Adrenal gland (tissue), 5 donors: ENCODE measurements at regions not wholly inside any gene's neighbourhood (a gene's known extent, or its start where the extent isn't known, plus 50 kb on each side); places are given as distances from the start of the nearest gene placed in this dataset.

Source experiments
- POLR2A ChIP-seq, 2 donors: fragments of 450-650 bp; IDR thresholded peaks; one replicate each; pipeline ENCODE4 v1.6.1; 2017; ENCODE audit warnings: antibody characterized with exemption in 2 of 2, mild to moderate bottlenecking in 2 of 2, moderate library complexity in 1 of 2
- TF ChIP-seq, protein P1 (sequence below), 6 experiments: fragments of 450-650 bp in 4 of 6; fragments of 200-600 bp in 2 of 6; sonication (generic) in 1 of 6; IDR thresholded peaks; 1 replicate in 5 of 6; 2 replicates in 1 of 6; pipeline versions ENCODE4 v1.5.1 to v1.8.0; 2016 to 2021; ENCODE audit warnings: antibody characterized with exemption in 6 of 6, mild to moderate bottlenecking in 2 of 6, moderate library complexity in 1 of 6
- donor health status: DM: no; HTN: no; CAD: no.

DNA sequence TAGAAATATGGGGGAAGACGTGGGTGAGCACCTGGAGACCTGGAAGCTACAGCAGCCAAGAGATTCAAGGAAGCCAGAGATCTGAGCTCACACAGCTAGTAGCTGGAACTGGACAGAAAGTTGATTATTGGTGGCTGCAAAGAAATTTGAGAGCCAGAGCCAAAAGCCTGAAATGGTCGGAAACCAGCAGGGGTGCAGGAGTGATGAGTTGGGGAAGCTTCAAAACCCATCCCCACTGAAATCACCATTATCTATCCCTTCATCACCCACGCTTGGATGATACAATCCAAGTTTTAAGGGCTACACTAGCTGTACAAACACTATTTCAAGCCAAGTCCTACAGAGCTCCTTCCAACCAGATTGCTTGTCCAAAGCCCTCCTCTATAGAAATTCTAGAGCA is 296.1 kb upstream of the NEBL start:
- TF ChIP-seq, protein P1, sequence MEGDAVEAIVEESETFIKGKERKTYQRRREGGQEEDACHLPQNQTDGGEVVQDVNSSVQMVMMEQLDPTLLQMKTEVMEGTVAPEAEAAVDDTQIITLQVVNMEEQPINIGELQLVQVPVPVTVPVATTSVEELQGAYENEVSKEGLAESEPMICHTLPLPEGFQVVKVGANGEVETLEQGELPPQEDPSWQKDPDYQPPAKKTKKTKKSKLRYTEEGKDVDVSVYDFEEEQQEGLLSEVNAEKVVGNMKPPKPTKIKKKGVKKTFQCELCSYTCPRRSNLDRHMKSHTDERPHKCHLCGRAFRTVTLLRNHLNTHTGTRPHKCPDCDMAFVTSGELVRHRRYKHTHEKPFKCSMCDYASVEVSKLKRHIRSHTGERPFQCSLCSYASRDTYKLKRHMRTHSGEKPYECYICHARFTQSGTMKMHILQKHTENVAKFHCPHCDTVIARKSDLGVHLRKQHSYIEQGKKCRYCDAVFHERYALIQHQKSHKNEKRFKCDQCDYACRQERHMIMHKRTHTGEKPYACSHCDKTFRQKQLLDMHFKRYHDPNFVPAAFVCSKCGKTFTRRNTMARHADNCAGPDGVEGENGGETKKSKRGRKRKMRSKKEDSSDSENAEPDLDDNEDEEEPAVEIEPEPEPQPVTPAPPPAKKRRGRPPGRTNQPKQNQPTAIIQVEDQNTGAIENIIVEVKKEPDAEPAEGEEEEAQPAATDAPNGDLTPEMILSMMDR (IDR thresholded peaks at IDR 0.05) = no peak
- no peak for TF ChIP-seq POLR2A (IDR thresholded peaks at IDR 0.05)
